ENCODE measurements at regions not wholly inside any gene's neighbourhood (a gene's known extent, or its start where the extent isn't known, plus 50 kb on each side); places are given as distances from the start of the nearest gene placed in this dataset.

DNA sequence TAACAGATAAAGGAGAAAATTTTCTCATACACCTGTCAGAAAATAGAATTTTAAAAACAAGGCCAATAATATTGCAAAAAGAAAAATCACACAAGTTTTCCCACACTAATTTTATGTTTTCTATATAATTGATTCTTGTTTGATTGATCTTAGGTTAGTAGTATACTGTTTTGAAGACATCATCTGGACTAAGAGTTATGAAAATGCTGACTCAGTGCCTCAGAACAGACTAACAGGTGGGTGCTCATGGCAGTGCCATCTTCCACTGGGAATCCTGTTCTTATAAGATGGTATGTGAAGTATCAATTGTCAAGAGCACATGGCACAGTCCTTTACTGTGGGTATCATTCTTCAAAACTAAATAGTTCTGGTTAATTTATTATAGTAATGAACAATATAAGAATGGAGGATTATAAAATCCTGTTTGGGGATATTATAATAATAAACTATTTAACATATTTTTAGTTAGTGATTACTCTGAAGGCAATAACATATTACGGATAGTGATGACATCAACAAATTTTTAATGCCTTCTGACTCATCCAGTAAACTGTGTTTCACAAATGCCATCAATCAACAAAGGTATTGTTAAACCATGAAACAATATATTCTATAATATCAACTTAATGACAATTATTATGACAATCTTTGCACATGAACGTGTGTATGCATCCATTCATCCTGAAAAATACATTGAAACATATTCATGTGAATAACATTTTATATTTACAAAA lies 384.6 kb upstream of the KHDRBS2 start:
- no peak for DNase-seq

- DNase-seq: no peak
These were observed 383.8 kb upstream of the KHDRBS2 start for GRCh38 chr6:62669831-62670230.

GRCh38 chr6:62652692-62653328 lies 366.8 kb upstream of the KHDRBS2 start:
- DNase-seq: no peak

- DNase-seq: no peak
These were observed 359.2 kb upstream of the KHDRBS2 start for GRCh38 chr6:62645274-62645673.

DNA sequence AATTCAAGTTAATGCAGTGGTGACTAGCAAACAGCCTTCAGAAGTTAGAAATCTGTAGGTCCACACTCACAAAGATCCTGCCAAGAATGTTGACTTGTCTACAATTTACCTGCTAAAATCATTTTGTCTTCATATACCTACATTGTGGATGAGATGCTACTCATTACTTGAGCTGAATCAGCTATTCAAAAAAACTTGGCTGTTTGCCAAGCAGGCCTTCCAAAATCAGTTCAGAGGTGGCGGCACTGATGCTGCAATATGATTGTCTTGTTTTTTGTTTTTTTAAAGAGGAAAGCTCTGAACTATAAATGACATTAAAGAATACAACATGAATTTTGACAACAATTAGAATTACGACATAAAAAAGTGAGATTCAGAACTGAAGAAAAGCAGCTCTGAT lies 354.7 kb upstream of the KHDRBS2 start:
- no peak for DNase-seq

GRCh38 chr6:62626661-62627060 lies 340.6 kb upstream of the KHDRBS2 start:
- no peak for DNase-seq

DNA sequence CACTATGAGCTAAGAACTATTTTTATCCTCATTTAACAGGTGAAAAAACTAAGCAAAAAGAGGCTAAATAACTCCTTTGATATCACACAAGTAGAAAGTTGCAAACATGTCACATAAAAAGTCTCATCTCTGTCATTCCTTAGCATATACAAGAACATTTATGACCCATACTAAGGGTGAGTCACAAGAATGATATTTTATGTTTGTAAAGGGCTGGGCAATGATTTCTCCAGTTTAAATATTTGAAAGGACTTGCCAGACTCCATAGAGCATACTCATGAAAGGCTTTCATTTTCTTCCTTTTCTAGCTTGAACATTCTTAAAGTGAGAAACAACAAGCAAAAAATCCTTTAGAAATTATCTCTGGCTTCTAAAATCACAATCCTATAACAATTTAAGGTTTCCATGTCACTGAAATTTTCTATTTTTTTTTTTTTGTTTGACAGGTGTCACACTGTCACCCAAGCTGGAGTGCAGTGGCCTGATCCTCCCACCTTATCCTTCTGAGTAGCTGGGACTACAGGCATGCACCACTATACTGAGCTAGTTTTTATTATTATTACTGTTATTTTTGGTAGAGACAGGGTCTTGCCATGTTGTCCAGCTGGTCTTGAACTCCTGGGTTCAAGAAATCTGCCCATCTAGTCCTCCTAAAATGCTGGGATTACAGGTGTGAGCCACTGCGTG lies 338.0 kb upstream of the KHDRBS2 start:
- no peak for DNase-seq

GRCh38 chr6:62615366-62616015 lies 329.5 kb upstream of the KHDRBS2 start:
- no peak for DNase-seq

DNA sequence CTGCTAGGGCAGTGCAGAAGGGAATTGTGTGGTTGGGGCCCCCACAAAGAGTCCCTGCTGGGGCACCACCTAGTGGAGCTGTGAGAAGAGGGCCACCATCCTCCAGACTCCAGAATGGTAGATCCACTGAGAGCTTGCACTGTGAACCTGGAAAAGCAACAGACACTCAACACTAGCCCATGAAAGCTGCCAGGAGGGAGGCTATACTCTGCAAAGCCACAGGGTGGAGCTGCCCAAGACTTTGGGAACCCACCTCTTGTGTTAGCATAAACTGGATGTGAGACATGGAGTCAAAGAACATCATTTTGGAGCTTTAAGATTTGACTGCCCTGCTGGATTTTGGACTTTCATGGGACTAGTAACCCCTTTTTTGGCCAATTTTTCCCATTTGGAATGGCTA lies 328.4 kb upstream of the KHDRBS2 start:
- DNase-seq: no peak

GRCh38 chr6:62613928-62614327 lies 327.9 kb upstream of the KHDRBS2 start:
- DNase-seq: no peak

DNA sequence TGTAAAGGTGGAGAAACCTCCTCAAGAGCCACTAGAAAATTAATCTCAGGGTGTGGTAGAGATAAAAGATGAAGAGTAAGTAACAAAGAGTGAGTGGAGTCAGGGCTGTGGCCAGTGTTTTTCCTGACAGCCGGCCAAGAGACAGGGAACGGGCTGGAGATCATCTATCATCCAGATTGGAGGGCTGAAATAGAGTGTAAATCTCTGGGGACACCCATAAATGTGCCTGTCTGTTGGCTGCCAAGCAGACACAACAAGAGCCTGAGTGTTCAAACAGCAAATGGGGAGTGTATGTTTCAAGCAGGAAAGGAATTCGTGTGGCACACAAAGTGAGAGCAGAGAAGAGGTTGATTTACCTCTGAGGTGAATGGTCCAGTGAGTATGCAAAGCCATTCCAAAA lies 326.4 kb upstream of the KHDRBS2 start:
- DNase-seq: no peak

GRCh38 chr6:62570372-62570771 lies 284.3 kb upstream of the KHDRBS2 start:
- DNase-seq: no peak

DNA sequence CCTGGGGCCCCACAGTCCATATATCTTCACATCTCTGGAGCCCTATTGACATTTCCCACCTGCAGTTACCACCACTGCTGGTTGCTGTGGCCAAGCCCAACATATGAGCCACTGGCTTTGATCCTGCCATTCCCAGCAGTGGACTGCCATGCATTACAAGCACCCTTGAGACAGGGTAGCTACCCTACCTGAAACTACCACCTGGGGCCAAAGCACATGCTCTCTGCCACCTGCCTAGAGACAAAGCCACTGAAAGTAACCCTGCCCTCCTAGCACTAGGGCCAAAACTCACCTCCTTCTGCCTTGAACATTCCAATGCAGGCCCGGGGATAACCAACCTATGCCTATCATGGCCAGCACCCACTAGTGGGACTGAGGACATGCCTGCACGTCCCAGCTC lies 255.5 kb upstream of the KHDRBS2 start:
- DNase-seq: no peak

- DNase-seq: no peak
These were observed 245.0 kb upstream of the KHDRBS2 start for GRCh38 chr6:62530985-62531384.

GRCh38 chr6:62528894-62529526 lies 243.0 kb upstream of the KHDRBS2 start:
- no peak for DNase-seq

DNA sequence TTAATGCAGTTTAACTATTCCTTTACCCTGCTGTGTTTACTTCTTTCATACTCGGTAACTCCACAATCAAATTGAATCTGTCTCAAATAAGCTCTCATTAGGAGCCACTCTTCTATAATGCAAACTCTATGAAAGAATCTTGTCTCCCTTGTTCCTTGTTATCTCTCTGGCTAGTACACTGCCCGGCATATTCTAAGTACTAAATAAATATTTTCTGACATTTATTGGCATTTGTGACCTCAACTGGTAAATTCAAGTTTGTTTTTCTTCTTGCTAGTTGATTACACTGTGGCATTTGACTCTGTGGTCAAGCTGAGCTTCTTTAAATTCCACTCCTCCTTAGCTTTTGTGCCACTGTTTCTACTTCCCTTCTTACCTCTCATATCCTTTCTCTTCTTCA lies 237.6 kb upstream of the KHDRBS2 start:
- no peak for DNase-seq

DNA sequence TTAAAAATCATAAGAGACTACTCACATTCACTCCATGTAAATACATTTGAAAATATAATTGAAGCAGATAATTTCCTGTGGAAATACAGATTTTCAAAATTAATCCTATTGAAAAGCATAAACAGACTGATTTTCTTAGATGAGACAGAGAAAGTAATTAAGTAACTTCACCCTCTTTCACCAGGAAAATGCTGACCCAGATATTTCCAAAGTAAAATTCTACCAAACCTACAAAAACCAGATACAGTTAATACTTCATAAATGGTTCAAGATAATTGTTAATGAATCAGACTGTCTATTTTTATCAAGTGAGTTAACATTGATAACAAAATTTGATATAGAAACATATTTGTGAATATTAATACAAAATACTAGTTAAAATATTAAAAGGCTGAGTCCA lies 233.5 kb upstream of the KHDRBS2 start:
- no peak for DNase-seq

DNA sequence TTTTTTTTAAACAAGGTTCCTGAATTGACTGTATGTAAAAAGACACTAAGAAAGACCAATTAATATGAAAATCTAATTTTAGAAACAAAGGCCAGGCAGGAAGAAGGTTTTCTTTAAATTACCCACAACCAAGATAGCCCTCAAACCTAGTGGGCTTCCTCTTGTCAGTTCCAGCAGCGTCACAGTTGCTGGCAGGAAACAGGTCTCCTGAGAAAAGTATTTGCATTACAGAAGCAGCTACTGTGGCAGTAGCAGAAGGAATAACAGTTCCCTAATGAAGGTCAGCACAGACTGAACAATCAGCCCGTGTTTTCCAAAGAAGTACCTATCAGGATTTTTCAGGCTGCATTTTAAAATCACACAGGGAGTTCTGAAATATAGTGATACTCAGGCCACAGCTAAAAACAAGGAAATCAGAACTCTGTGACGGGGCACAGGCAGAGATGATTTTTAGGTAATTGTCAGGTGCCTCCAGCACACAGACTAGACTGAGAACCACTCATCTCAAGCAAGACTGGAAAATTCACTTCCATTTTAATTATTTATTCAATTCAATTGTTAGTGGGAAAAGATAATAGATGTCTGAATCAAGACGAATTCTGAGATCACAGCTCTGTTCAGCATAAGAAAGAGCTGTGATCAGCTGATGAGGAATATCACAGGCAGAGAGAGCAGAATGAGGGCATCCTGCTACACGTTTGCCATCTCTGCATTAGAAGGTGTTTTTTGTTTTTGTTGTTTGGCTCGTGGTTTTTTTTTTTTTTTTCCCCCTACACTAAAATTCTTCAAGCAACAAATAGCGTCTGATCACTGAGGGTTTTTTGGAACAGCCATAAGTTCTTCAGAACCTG lies 230.5 kb upstream of the KHDRBS2 start:
- DNase-seq: no peak

- DNase-seq: no peak
These were observed 206.3 kb upstream of the KHDRBS2 start for GRCh38 chr6:62492192-62492822.

DNA sequence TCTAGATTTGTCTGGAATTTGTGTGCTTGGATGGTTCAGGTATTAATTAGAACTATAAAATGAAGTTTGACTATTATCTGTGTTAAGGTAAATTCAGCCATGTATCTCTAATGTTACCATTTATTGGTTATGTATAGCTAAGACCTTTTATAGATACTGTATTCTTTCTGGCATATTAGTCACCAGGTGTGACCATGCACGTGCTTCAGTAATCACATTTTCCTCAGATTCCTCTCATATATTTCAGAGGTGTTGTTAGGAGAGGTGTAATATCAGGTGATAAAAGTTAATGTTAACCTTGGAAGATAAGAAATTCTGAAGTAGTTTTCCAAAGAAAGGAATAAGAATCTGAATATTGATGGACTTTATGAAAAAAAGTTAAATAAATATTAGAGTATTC lies 194.5 kb upstream of the KHDRBS2 start:
- no peak for DNase-seq

Measured in amygdala (tissue), 56 donors.